GM12872 (cell line): ENCODE measurements at regions not wholly inside any gene's neighbourhood (a gene's known extent, or its start where the extent isn't known, plus 50 kb on each side); places are given as distances from the start of the nearest gene placed in this dataset.

Source experiments
- TF ChIP-seq, protein P1 (sequence below): IDR thresholded peaks from 3 replicates; pipeline ENCODE4 v1.5.1; 2011; ENCODE audit warnings: low read depth, mild to moderate bottlenecking, low read length, moderate library complexity; ENCODE audit not compliant: insufficient read depth

DNA sequence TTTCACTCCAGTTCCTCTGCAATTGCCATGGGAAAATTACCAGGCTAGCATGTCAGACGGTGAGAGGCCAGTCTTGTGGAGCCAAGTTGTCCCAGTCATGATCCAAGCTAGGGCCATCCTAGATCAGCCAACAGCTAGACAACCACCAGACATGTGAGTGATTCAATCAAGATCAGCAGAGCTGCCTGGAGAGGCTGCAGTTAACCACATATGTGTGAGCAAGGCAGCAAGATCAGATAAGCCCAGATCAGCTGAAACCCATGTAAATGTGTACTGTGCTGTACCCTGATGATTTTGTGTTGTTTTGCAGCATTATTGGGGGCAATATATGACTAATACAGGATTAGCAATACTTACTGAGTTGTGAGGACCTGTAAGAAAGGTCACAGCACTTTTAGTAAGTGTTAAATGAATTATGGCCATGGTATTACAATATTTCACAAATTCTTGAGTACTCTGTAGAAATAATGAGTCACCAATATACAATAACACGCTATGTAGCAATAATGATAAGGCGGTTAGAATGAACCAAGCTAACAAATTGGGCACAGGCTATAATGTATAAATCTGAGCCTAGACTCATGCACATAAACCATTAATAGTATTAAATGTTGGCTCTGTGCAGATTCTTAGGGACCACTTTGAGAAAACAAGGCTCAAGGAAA, 91.4 kb downstream of the SUDS3 start:
- TF ChIP-seq, protein P1, sequence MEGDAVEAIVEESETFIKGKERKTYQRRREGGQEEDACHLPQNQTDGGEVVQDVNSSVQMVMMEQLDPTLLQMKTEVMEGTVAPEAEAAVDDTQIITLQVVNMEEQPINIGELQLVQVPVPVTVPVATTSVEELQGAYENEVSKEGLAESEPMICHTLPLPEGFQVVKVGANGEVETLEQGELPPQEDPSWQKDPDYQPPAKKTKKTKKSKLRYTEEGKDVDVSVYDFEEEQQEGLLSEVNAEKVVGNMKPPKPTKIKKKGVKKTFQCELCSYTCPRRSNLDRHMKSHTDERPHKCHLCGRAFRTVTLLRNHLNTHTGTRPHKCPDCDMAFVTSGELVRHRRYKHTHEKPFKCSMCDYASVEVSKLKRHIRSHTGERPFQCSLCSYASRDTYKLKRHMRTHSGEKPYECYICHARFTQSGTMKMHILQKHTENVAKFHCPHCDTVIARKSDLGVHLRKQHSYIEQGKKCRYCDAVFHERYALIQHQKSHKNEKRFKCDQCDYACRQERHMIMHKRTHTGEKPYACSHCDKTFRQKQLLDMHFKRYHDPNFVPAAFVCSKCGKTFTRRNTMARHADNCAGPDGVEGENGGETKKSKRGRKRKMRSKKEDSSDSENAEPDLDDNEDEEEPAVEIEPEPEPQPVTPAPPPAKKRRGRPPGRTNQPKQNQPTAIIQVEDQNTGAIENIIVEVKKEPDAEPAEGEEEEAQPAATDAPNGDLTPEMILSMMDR, result no peak

DNA sequence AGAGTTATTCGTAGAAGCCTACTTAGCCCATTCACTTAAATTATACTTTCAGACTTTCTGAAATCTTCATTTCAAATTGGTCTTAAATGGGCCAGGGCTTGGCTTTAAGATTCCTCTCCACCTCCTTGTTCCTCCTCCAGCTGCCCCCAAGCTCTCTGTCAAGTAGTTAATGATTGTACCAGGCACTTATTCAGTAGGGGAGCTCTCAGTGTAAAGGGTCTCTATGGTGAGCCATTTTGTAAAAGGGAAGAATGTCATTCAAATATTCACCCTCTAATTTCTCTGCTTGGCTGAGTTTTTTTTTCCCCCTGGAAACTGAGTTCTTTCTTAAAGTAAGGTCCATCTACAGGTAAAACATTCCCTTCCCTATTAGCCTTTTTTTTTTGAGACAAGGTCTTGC, 96.6 kb downstream of the SUDS3 start:
- TF ChIP-seq, protein P1, result no peak

DNA sequence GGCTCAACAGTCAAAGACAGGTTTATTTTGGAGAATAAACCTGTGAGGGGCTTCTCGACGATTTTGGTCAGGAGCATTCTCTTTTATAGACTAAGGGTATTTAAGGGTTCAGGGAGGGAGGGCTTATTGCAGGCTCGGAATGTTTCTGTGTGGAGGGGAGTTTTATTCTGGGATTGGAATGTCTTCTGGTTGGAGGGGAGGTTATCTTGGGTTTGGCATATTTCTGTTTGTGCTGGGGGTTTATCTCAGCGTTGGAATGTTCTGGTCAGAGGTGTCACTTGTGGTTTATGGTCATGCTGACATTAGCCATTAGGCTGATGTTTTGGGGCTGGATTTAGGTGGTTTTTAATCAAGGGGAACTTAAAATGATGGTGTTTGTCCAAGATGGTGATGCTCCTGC, 103.9 kb downstream of the SUDS3 start:
- TF ChIP-seq, protein P1, result no peak

DNA sequence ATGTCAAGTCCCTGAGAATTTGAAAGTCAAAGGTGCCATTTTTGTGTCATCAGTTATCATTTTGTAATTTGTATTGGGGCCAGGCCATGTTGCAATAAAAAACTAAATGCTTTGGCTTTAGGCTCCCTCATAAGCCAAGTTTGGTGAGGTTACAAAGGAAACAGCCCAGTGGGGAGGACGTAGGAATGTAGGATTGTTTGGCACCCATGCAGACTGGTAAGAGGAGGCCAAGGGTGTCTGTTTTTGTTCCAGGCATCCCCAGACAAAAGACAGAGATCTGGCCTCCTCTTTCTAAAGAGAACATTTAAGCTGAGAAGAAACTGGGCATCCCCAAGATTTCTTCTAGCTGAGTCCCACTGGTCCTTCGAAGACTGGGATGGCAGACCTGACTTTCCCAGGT, 111.7 kb downstream of the SUDS3 start:
- TF ChIP-seq, protein P1, result no peak

DNA sequence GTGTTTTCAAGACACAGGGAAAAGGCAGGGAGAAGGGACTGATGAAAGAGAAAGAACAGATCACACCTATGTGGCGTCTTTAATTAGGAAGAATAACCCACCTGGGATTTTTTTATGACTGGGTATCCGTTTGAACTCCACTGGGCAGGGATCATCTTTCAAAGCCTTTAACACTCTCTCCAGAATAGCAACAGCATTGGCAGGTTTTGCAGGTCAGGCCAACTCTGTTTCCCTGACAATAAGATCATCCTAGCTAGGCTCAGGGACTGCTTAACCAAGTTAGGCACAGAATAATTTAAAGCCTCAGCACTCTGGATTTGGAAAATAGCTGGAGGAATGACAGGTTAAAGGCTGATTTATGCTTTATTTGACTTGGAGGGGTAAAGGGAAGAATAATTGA, 117.6 kb downstream of the SUDS3 start:
- TF ChIP-seq, protein P1, result no peak

DNA sequence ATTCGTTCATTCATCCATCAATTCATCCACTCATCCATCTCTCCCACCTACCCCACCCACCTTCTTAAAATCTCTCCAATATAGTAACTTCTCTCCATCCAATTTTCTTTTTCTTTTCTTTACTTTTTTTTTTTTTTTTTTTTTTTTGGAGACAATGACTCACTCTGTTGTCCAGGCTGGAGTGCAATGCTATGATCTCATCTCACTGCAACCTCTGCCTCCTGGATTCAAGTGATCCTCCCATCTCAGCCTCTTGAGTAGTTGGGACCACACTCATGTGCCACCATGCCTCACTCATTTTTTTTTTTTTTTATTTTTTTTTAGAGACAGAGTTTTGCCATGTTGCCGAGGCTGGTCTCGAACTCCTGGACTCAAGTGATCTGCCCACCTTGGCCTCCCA, 118.4 kb downstream of the SUDS3 start:
- TF ChIP-seq, protein P1, result no peak

DNA sequence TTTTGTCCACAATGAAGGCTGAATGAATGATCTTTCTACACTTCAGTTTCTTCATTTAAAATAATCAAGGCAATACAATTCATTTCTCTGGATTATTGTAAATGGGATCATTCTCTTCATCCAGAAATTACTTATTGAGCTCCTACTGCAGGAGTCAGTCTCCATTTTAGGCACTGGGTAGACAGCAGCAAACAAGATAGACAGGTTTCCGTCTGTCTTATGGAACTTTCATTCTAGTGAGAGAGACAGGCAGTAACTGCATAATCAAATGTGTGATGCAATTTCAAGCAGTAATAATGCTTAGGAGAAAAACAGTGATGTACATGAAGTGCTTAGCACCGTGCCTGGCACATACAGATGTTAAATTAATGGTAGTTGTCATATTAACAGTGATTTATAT, 118.9 kb downstream of the SUDS3 start:
- TF ChIP-seq, protein P1, result no peak
